WERI-Rb-1 (cell line): ENCODE measurements at regions not wholly inside any gene's neighbourhood (a gene's known extent, or its start where the extent isn't known, plus 50 kb on each side); places are given as distances from the start of the nearest gene placed in this dataset.

ENCODE experiments used
- DNase-seq: peaks from one replicate; pipeline ENCODE4 v3.0.0-alpha.2; 2020
- H3K27ac ChIP-seq: fragments of 250-450 bp; sonication (Bioruptor Pico); 2 replicates; pipeline ENCODE4 v1.5.1; 2020; ENCODE audit warnings: mild to moderate bottlenecking, moderate library complexity
- H3K27me3 ChIP-seq: fragments of 250-450 bp; sonication (Bioruptor Pico); 2 replicates; pipeline ENCODE4 v1.5.1; 2021; ENCODE audit warnings: mild to moderate bottlenecking, low read depth, moderate library complexity; ENCODE audit not compliant: insufficient read depth, severe bottlenecking
- H3K36me3 ChIP-seq: fragments of 250-450 bp; sonication (Bioruptor Pico); 2 replicates; pipeline ENCODE4 v1.5.1; 2020; ENCODE audit warnings: mild to moderate bottlenecking, moderate library complexity
- H3K4me3 ChIP-seq: 2 replicates; pipeline ENCODE4 v1.5.1; 2011; ENCODE audit warnings: low read depth, mild to moderate bottlenecking, control low read depth, low read length
- H3K9me3 ChIP-seq: fragments of 250-450 bp; sonication (Bioruptor Pico); 2 replicates; pipeline ENCODE4 v1.5.1; 2021; ENCODE audit warnings: mild to moderate bottlenecking, moderate library complexity; ENCODE audit not compliant: severe bottlenecking
- TF ChIP-seq, protein P1 (sequence below): IDR thresholded peaks from 2 replicates; pipeline ENCODE4 v1.5.1; 2011; ENCODE audit warnings: low read depth, mild to moderate bottlenecking, control low read depth, inconsistent platforms, low read length

DNA sequence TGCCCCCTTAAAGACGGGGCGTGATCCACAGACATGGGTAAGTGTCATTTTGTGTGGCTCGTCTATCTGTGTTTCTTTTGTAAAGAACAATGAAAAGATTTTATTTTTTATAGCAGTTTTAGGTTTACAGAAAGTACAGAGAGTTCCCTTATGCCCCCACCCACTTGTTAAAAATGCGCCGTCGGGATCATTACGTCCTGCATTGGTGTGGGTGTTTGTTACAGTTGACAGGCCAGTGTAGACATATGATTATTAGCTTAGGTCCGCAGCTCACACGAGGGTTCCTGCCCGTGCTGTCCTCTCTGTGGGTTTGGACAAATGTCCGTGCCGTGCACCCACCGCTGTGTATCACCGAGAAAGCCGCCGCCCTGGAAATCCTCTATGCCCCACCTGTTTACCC, 50.5 kb downstream of the RGS12 start:
- DNase-seq, result no peak
- Histone ChIP-seq H3K27ac (no peak overlapping the region), H3K9me3 (no peaks in the 10 kb centered on the region), H3K4me3 (no peak overlapping the region), H3K27me3 (no peaks in the 10 kb centered on the region), H3K36me3 (peaks cover 16% of the 10 kb centered on the region)
- TF ChIP-seq, protein P1, sequence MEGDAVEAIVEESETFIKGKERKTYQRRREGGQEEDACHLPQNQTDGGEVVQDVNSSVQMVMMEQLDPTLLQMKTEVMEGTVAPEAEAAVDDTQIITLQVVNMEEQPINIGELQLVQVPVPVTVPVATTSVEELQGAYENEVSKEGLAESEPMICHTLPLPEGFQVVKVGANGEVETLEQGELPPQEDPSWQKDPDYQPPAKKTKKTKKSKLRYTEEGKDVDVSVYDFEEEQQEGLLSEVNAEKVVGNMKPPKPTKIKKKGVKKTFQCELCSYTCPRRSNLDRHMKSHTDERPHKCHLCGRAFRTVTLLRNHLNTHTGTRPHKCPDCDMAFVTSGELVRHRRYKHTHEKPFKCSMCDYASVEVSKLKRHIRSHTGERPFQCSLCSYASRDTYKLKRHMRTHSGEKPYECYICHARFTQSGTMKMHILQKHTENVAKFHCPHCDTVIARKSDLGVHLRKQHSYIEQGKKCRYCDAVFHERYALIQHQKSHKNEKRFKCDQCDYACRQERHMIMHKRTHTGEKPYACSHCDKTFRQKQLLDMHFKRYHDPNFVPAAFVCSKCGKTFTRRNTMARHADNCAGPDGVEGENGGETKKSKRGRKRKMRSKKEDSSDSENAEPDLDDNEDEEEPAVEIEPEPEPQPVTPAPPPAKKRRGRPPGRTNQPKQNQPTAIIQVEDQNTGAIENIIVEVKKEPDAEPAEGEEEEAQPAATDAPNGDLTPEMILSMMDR, result no peak

DNA sequence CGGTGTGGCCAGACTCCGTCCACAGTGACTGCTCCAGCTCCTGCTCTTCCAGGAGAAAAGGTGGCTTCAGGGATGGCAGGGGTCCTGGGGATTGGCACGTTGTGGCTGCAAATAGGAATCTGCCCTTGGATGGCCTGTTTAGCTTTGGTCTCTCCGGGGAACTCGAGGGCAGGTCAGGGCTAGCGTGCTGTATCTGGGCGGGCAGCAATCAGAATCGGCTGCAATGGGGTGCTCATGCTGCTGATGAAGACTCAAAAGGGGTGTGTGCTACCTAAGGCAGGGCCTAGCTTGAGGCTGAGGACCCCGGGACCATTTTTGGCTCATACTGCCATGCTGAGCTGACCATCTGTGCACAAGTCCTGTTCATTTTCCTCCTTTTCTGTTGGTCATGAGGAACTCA, 51.3 kb downstream of the RGS12 start:
- Histone ChIP-seq H3K4me3 (no peak overlapping the region), H3K27ac (no peak overlapping the region), H3K27me3 (no peaks in the 10 kb centered on the region), H3K36me3 (peaks cover 16% of the 10 kb centered on the region), H3K9me3 (no peaks in the 10 kb centered on the region)
- DNase-seq, result no peak
- TF ChIP-seq, protein P1, result no peak

GRCh38 chr4:3344596-3344995, 51.8 kb downstream of the RGS12 start:
- H3K36me3 ChIP-seq, result peaks cover 16% of the 10 kb centered on the region
- H3K27ac ChIP-seq, result no peak overlapping the region
- no peaks in the 10 kb centered on the region for H3K27me3 ChIP-seq
- TF ChIP-seq, protein P1, result no peak
- DNase-seq, result no peak
- H3K4me3 ChIP-seq, result no peak overlapping the region
- H3K9me3 ChIP-seq, result no peaks in the 10 kb centered on the region

DNA sequence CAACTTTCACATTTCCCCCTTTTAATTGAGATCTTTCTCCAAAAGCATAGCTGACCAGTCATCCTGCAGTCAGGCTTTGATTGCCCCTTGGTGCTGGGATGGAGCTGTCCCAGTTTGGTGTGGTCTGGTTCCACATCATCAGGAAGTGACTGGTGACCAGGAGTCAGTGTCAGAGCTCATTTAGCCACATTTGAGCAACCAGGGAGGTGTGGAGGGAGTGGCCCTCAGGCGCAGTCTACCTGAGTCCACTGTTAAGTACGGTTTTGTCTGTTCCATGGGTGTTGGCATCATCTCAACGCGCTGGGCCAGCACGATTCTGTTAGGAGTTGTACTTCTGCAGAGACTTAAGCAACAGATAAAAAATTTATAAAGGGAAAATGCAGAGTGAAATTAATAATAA, 52.6 kb downstream of the RGS12 start:
- TF ChIP-seq, protein P1, result no peak
- DNase-seq, result no peak
- no peak overlapping the region for H3K27ac ChIP-seq

DNA sequence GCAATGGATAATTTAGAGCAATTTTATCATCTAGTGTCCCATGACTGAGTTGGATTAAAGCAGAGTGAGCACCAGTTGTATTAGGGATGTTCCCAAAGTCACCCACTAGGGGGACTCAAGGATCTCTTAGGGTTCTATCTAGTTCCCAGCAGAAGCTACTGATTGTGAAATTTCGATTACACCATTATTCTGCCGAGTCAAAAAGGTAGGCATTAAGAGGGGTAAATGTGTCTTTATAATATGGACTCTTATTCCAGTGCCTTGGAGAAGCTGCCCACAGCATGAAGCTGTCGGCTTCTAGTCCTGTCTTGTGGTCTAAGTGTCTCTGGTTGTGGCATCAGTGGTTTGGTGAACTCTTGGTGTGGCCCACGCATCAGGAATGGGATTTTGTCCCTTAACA, 53.3 kb downstream of the RGS12 start:
- Histone ChIP-seq H3K36me3 (peaks cover 16% of the 10 kb centered on the region), H3K9me3 (no peaks in the 10 kb centered on the region), H3K4me3 (no peak overlapping the region), H3K27ac (no peak overlapping the region), H3K27me3 (no peaks in the 10 kb centered on the region)
- peak; percentile 47 for DNase-seq
- TF ChIP-seq, protein P1, result peak; percentile 77

More for the DNA sequence above, 52.6 kb downstream of the RGS12 start:
- no peaks in the 10 kb centered on the region for H3K27me3 ChIP-seq
- H3K36me3 ChIP-seq, result peaks cover 16% of the 10 kb centered on the region
- H3K9me3 ChIP-seq, result no peaks in the 10 kb centered on the region
- no peak overlapping the region for H3K4me3 ChIP-seq

DNA sequence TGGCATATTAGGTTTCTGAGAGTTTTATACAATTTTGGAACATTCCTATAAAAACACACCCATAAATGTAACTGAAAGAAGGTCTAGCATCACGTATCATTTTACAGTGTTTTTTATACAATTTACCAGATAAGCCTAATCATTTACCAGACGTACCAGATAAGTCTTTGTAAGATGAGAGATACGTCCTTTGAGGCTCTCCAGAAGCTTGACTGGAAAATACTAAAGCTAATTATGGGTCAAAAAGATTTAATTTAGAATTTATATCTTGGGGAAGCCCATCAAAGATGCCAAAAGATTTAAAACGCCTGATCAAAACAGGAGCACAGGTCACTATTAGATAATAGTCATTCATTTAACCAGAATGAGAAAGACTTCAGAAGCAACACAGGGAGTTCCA, 55.0 kb downstream of the RGS12 start:
- no peaks in the 10 kb centered on the region for H3K9me3 ChIP-seq
- TF ChIP-seq, protein P1, result no peak
- no peaks in the 10 kb centered on the region for H3K27me3 ChIP-seq
- no peak for DNase-seq
- no peak overlapping the region for H3K4me3 ChIP-seq
- H3K36me3 ChIP-seq, result peaks cover 16% of the 10 kb centered on the region
- H3K27ac ChIP-seq, result no peak overlapping the region
